HG03565 (cell line): ENCODE measurements at regions not wholly inside any gene's neighbourhood (a gene's known extent, or its start where the extent isn't known, plus 50 kb on each side); places are given as distances from the start of the nearest gene placed in this dataset.
"Not testable (repeated sequence)": the region's sequence is repeated elsewhere in the genome, so short reads cannot be mapped to it uniquely, and the experiment has no call there.

Experiments
- ATAC-seq: cut with Tn5 transposase; IDR thresholded peaks from one replicate; pipeline ENCODE4 v1.9.1; 2021; ENCODE audit warnings: mild to moderate bottlenecking, moderate library complexity; ENCODE audit not compliant: unreplicated experiment

DNA sequence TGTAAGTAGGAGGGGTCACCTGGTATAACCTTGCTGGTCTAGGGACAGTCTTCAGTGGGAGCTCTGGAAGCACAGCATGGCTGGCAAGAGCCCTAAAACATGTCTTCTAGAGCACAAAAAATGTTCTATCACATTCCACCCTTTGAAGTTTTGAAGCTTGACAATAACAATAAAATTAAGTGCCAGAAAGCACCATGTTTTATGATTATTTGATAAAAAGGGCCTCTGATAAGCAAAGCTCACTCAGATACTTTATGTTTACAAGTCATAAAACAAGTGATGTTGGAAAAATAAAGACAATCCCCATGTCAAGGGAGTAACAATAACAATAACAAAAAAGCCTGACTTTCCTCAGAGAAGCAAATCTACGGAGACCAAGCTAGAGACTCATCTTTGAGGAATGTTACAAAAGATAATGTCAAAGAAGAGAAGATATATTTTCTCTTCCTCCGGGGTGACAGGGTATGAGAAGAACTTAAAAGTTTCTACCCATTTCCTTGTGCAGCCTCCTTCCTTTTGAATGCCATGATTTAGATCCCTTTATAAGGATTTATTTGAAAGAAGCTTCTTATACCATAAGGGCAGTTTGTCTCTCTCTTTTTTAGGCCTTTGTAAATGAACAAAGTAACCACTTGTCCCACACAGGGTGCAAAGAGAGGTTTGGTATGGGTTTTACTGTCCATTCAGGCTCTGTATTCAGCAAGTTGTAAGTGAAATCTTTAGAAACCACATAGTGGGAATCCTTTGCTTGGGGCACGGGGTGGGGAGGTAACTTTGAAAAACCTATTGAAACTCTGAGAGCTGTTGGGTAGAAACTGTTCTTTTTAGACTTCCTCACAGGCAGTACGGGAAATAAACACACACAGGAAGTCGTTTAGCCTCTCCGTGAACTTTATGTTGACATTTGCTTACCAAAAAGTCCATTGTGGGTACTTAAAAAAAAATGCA is 109.6 kb upstream of the RBMS3 start:
- peak; percentile 57 for ATAC-seq

DNA sequence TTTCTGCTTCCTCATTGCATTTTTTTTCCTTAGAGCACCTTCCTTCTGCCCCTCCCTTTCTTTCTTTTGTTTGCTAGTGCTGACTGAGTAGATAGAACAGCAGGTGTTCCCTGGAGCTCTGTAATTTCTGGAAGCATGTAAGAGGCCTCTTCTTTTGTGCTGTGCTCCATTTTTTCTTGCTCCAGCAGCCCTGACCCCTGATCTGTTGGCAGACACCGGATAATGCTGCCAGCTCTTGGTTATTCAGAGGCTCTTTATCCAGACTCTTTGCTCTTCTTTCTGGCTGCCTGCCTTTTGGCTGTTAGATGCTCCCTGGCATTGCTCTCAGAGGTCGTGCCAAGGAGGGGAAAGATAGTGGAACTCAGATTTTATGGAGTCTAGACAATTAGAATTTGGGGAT is 104.4 kb upstream of the RBMS3 start:
- ATAC-seq = no peak

DNA sequence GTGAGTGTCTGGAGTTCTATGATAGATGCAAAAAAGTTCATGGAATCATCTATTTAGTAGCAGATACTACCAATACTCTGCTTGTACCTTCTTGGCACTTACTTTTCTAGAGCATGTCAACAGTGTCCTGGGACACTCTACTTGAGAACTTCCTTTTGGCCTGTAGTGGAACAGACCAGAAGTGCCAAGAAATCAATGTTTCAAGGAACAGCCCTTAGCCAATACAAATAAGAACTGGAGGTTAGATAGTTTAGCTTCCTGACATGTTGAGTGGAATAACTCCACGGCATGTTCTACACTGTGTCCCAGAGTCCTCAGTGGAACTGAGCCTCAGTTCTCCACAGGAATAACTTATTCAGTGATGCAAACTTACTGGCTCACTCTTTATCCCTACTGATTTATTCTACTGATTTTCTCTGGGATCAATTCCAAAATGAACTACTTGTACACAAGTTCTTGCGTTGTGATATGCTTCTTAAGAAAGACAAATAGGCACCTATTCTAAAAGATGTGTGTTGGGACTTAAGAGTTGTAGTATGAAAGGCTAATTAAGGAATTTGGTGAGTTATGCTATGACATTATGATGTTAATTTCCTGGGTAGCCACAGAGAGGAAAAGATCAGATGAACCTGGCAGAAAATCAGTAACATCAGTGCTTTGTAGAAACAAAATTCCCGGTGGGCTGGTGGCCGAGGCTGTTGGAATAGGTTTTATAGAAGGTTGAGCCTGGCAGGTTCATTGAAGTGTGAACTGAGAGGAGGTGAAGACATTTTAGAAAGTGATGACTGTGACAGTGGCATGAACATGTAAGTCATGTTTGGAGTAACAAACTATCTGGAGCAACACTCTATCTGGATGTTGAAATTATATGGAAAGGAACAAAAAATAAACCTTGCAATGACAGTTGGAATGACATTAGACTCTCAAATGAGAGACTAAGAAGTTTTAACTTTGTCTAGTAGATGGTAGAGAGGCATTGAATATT is 101.8 kb upstream of the RBMS3 start:
- no peak for ATAC-seq

DNA sequence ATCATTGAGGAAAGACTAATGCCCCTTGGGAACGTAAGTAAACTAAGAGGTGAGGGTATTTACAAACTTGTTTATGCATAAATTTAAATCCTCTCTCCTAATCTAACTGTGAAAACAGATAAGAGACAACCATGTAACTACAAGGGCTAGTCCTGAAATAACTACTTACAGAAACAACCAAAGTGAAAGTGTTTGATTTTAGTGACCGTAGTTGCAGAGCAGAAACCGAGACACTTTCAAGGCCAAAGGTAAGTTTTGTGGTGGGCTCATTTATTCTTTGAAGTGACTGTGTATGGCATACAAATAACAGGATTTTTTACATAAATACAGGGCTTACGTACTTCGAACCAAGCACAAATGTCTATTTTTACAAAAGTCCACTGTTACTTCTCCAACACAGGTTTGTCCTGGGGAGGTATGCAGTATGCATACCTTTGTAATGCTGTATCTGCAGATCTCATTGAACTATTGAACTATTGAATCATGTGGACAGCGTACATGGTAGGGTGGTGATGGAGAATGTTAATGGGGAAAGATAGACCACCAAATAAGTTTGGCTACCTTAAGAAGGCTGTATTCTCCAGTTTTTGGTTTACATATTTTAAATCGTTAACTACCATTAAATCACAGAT is 99.6 kb upstream of the RBMS3 start:
- ATAC-seq = peak; percentile 65

DNA sequence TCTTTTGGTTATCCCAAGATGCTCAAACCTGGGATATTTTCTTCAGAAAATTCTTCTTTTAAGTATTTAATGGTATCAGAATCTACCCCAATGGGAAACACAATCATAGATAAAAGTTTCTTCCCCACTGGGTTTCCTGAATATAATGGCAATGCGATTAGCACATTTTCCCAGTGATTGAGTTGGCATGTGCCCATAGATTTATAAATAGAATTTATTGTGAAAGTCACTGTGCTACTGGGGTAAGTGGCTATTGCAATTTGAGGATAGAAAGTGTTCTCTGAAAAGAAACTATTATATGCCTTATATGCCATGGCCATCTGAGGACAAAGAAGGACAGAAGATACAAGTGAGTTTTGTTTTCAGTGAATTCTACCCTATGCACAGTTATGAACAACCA is 99.0 kb upstream of the RBMS3 start:
- no peak for ATAC-seq

DNA sequence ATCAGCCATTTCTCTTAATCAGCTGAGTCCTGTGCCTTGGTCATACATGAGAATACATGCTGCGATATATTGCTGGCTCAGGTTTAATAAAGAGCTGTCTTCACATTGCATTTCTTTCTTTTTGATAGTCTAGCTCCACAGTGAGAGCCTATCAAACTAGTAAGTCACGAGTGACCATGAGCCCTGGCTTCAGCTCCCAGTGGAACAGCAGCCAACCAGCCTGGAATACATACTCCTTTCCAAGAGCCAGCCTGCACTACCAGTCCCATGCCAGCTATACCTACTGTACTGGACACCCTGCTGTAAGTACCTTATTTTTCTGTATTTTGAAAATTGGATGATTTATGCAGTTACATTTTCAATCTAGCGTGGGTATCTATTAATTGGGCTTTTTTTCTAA is 98.0 kb upstream of the RBMS3 start:
- not testable (repeated sequence) for ATAC-seq

DNA sequence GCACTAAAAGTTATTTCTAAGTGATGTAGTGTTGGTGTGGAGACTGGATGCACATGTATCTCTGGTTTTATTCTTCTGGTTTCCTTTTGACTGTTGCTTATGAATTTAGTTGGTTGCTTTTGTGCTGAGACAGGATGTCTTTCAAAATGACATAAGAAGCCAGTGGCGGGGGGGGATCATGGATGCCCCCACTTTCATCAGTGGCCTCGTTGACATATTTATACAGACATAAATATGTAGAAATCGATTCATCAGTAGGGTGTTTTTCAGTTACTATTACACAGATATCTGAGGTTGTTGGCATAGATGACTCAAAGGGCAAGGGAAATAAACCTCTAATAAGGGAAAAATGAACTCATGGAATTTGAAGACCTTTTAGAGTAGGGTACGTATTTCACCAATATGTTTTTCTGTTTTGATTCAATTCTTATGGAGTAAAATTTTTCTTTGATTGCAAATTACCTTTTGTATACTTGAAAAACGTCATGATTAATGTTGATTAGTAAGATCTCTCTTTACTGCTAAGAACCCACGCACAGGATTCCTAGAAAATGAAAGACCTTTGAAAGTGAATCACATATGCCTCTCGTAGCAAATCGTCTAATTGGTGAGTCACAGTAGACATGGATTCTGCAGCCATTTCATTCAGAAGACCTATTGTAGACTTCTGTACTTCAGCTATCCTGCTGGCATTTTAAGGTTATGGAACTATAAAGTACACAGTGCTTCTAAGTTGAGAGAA is 97.4 kb upstream of the RBMS3 start:
- ATAC-seq = no peak

DNA sequence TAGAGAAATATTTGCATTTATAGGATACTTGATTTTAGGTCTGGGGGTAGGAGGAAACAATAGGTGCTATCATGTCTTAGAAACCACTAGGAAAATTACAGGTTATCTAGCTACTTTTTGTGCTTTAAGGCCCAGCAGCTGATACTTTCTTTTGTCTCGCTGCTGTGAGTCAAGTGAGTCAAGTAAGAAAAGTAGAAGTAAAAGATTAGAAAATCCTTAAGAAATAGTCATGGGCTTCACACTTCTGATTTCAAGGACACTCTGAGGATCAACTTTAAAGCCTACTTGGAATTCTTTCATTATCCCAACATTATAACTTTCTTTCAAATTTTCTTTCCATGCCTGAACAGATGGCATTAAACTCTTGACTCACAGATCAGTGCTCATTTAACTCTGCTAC is 95.2 kb upstream of the RBMS3 start:
- ATAC-seq = no peak

DNA sequence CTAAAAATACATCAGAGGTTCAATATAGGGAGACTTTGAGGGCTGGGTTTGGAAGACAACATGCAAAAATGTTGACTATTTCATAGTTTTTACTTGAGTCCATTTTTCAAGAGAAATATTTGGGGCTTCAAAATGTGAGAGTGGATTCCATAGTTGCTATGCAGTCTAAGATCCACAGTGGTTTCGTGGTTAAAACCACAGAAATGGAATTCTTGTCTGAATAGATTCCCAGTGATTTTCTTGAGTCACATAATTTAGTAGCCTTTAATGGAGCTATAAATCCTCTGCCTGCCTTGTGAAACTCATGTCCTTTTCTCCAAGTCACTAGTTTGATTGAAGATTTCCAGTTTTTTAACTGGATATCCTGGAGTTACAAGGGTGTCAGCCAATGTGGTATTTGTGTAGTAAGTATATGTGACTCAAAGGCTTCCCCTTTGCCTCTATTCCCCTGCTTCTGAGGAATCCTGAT is 94.7 kb upstream of the RBMS3 start:
- ATAC-seq = no peak

DNA sequence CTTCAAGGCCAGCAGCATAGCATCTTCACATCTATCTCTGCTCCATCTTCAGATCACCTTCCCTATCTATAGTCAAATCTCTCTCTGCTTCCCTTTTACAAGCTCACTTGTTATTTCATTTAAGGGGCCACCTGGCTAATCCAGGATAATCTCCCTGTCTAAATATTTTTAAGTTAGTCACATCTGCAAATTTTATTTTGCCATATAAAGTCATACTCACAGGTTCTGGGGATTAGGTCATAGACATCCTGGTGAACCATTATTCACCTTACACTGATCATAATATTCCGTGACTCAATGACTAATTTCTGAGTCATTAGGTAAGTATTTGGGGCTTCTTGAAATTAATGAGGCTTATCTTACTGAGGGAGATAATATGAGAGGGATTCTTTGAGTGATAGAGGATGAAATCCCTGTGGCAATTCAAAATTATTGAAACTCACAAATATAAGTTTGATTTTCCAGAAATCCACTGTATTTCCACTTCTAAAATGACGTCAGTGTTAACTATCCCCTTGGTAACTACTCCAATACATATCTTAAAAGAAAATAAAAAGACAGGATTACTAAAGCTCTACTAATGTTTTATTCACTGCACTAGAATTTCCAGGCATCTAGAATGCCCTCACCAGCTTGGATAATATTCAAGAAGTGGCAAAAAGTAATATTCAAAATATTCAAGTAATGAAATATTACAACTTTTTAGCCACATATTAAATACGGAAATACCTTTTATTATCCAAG is 93.7 kb upstream of the RBMS3 start:
- ATAC-seq = no peak

DNA sequence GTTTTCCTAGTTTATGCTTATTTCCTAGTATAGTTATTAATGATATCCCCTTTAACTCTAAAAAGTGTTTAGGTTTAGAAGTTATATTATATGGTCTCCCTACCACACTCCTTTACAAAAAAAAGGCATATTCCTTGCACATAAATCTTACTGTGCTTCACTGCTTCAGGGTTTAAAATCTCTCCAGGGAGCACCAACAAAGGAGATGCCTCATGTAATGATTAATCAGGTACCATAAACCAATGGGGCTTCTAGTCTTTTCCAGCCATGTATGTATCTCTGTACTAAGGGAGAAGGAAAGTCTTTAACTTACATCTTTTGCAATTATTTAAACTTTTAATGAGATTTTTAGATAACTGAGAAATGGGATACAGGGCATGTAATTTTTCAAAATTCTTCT is 91.5 kb upstream of the RBMS3 start:
- no peak for ATAC-seq

DNA sequence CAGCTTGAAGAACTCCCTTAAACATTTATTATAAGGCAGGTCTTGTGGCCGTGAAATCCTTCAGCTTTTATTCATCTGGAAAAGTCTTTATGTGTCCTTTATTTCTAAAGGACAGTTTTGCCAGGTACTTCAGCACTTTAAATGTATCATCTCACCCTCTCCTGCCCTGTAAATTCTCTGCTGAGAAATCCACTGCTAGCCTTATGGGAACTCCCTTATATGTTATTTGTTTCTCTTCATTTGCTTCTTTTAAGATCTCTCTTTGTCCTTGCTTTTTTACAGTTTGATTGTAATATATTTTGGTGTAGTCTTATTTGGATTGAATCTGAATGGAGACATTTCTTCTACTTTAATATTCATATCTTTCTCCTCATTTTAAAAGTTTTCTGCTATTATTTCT is 86.7 kb upstream of the RBMS3 start:
- ATAC-seq = no peak

DNA sequence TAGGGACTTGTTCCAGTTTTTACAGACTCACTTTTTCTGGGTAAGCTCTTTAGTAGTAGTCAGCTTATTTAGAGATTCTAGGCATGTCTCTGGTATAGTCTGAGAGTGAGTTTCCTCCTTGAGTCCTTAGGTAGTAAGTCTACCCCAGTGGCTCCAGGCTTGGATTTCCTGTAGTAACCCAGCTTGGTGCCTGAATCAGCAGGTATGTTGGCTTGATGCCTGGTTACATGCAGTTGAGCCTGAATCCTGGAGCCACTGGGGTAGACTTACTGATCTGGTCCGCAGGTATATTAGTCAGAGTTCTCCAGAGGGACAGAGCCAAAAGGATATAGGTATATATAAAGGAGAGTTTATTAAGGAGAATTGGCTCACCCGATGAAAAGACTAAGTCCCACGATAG is 85.8 kb upstream of the RBMS3 start:
- no peak for ATAC-seq

DNA sequence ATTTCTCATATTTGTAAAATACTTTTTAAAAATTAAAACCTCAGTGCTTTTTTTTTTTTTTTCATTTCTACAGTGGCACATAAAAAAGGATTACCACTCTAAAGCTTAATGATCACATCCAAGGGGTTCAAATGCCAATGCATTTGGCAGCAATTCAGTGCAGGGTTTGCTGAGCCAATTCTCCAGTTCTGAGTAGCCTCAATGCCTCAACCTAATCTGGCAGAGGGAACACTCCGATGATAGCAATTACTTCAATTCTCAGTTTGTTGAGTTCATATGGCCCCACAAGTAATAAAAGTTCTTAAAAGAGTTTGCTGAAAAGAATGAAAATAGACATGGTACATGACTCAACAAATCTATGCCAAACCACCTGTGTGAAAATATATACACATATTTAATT is 79.3 kb upstream of the RBMS3 start:
- no peak for ATAC-seq

DNA sequence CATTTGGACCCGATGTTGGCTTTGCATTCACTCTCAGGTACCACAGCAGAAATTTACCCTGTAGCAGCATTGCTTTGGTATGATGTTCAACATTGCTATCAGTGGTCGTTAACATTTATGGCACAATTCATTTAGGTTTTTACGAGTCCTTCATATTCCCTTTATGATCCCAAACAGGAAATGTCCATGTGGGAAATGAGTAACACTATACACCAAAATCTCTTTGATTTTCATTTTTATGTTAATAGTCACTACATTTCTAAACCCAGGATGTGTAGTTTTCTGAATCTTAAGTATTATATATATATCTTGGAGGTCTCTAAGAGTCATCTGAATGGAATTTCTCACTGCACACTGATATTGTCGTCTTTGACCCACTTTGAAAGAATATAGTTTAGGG is 78.5 kb upstream of the RBMS3 start:
- no peak for ATAC-seq

DNA sequence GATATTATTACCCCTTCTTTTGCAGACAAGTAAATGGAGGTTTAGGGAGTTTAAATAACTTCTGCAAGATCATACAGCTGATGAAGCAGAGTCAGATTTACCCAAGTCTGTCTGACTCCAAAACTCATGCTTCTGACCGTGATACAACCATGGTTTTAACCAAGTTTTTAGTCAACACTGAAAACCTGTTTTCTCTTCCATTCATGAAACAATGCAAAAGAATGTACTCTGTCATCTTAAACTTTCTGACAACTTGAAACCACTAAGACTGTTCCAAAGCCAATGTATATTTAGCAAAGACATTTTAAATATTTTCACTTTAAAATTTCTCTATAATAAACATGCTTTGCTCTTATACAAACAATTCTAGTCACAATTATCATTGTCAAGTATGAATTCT is 77.0 kb upstream of the RBMS3 start:
- no peak for ATAC-seq

DNA sequence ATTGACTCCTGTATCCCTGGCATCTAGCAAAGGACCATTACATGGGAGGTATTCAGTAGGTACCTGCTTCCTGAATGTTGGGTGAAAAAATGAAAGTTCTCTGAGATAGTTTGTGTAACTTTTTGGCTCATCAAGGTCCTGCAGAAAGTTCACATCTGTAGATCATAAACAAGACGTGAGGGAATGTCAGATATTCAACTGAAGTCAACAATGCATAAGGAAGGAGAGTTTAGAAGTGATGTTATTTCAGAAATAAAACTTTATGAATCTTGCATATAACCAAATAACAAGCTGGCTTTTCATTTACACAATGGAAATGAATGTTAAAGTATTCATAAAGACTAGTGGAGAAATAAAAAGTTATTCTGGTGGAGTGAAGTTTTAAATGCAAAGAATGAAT is 73.4 kb upstream of the RBMS3 start:
- no peak for ATAC-seq

DNA sequence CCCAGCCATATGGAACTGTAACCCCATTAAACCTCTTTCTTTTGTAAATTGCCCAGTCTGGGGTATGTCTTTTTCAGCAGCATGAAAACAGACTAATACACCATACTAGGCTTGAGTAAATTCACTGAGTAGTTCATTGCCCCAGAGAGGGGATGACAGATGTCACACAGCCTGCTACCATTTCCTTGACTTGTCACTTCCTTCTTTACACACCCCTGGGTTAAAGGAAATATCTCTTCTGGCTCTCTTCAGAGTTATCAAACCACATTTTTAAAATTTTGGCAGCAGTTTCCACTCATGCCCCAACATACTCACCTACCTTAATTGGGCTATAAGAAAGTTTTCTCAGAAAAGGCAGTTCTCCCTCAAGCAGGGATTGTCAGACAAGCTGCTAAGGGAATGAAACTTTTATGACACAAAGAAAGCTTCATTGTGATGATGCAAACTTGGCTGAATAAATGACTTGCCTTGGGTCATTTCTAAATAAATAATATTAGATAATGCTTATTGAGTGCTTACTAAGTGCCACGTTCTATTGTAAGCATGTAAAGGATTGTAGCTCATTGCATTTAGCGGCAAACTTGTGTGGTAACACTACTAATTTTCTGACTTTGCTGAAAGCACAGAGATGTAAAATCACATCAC is 68.0 kb upstream of the RBMS3 start:
- no peak for ATAC-seq

DNA sequence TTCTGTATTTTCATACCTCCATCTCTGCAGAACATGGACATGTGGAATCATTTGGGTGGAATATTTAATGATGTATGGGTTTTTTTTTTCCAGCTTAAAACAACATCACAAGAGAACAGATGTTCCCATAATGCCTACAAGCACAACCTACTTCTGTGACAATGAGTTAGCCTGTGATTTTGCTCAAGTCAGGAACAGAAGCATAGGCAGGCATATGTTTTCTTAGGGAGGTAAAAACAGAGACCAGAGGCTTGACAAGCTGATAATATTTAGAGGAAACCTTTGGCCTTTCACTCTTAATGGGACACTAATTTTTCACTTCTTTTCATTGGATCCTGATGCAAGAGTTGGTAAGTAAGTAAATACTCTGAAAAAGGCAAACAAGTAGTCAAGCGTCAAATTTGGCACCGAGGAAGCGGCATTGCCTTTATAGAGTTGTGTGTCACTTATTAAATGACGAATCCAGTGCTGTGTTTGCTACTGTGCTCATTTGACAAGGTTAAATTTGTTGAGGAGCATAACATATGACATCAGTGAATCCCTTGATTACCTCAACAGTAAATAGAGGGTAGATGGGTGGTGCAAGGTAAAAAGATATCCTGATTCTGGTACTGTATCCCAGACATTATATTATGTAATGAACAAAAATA is 66.7 kb upstream of the RBMS3 start:
- ATAC-seq = no peak
